Stimulated activated CD4-positive, alpha-beta T cell treated with anti-CD3 and anti-CD28 coated beads, Interleukin-4, amount 100 ng/mL, for 1 hour (primary cell): ENCODE measurements at regions not wholly inside any gene's neighbourhood (a gene's known extent, or its start where the extent isn't known, plus 50 kb on each side); places are given as distances from the start of the nearest gene placed in this dataset.

Experiments used
- DNase-seq: peaks from one replicate; pipeline ENCODE4 v3.0.0-alpha.2; 2020

DNA sequence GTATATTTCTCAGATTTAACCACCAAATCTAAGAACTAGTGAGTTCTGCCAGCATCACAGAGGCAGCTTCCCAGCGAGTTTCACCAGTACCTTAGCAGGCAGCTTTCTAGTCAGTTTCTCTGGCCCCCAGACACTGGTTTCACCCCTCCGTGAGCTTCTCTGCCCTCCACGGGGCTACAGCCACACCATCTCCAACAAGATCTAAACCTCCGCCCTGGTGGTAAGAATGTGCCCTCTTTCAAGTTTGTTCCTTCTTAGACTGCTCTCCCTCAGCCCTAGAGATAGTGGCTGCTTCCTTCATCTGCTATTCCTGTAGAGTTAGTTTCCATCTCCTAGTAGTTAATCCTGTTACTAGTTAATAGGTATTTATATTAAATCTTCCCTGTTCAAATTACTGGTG, 60.5 kb upstream of the TAB3 start:
- no peak for DNase-seq

- DNase-seq = no peak
Observed at GRCh38 chrX:30948626-30949025, 59.6 kb upstream of the TAB3 start.

- DNase-seq = no peak
Observed at GRCh38 chrX:30948051-30948450, 59.0 kb upstream of the TAB3 start.

DNA sequence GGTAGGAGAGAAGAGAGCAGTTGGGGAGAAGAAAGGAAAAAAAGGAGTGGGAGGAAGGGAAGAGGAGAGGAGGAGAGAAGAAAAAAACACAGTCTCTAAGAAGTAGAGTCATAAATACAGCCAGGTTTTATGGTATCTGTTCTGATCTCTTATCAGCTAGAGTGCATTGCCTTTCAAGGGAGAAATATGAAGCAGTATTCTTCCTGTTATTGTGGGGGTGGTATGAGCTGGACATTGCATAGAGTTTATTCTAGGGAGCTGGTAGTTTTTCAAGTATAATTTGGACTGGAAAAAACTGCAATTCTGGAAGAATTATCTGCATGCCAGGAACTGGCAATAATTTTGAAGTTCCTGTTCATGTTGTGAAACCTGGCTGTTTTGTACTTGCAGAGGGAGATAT, 54.9 kb upstream of the TAB3 start:
- DNase-seq = no peak

GRCh38 chrX:30941898-30942297, 52.8 kb upstream of the TAB3 start:
- DNase-seq = no peak

DNA sequence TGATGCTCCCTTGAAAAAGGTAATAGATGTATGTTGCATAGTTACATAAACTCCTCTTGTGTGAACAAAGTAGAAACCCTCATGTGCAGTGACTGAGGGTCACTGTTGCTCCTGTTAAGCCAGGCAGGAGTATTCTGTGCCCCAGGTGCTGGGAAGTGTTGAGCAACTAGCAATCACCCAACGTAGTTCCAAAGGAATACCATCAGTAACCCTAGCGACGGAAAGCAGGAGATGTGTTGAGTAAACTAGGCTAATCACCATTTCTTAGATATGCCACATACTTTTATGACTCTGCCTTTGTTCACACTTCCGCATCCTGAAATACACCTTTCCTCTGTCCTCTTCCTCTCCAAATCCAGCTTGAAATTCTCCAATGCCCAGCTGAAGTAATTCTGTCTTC, 50.9 kb upstream of the TAB3 start:
- no peak for DNase-seq
